Heart left ventricle (tissue), 13 donors: ENCODE measurements at regions not wholly inside any gene's neighbourhood (a gene's known extent, or its start where the extent isn't known, plus 50 kb on each side); places are given as distances from the start of the nearest gene placed in this dataset.

Source experiments
- CTCF ChIP-seq, 12 donors: fragments of 200-600 bp; sonication (generic) in 4 of 12; IDR thresholded peaks; one replicate each; pipeline versions ENCODE4 v1.5.0 to v1.8.0; 2018 to 2022; ENCODE audit warnings: antibody characterized with exemption in 12 of 12, mild to moderate bottlenecking in 5 of 12
- POLR2A ChIP-seq, 2 donors: fragments of 450-650 bp; IDR thresholded peaks; one replicate each; pipeline ENCODE4 v1.6.1; 2017; ENCODE audit warnings: antibody characterized with exemption in 2 of 2, mild to moderate bottlenecking in 2 of 2, moderate library complexity in 2 of 2
- donor health status: ischemic (EF 13 %, LVEDD 7.1; RV severe dilation, severe dysfunction).
- donor health status: DM: no; HTN: yes; CAD: no.
- donor health status: DM: no; HTN: no; CAD: no.
- donor health status: ischemic (EF 25% LVEDD 6.9; RV normal size, moderate dysfunction).
- donor health status: ischemic (EF 25% LVEDD 5.7; RV mildly dilated, moderate dysfunction).
- donor health status: ischemic (EF 35%, LVEDD 5.7; RV mildly dilated, moderate dysfunction).
- donor health status: nonischemic (EF 11% LVEDD 7.7; RV severe dilation, severe dysfunction).
- donor health status: DM: yes; HTN: yes; CAD: no.
- donor health status: PGD.
- donor health status: ischemic (EF 29% LVEDD 5.4; RV normal size, mild dysfunction).
- donor health status: nonischemic (EF 23%, LVEDD 6.1; RV moderate dilation, normal function).

GRCh38 chr2:193141998-193142397 is 947.3 kb upstream of the TMEFF2 start:
- TF ChIP-seq CTCF (IDR thresholded peaks at IDR 0.05) (no peak), POLR2A (IDR thresholded peaks at IDR 0.05) (no peak)
